Inflammatory macrophage (primary cell): ENCODE measurements at regions not wholly inside any gene's neighbourhood (a gene's known extent, or its start where the extent isn't known, plus 50 kb on each side); places are given as distances from the start of the nearest gene placed in this dataset.

Experiments
- DNase-seq, 2 donors: peaks; one replicate each; pipeline ENCODE4 v3.0.0-alpha.2; 2020 to 2022

DNA sequence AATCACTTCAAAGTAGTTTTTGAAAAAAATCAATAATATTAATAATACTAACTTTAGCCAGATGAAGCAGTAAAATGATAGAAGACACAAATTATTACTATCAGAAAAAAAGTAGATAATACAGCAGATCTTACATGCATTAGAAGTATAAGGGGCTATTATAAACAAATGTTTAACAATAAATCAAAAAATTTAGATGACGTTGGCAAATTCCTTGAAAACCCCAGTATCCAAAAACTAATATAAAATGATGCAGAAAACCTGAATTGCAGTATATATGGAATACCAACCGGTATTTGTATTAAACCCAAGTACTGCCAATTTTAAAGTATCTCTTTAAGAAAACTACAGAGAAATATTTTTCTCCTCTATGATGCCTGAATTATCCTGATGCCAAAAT, 573.3 kb upstream of the CTNND2 start:
- DNase-seq, result no peak

- no peak for DNase-seq
Measured at GRCh38 chr5:12467799-12468198, 563.6 kb upstream of the CTNND2 start.

GRCh38 chr5:12460493-12461261, 556.4 kb upstream of the CTNND2 start:
- DNase-seq, result no peak

- DNase-seq, result no peak
Measured at GRCh38 chr5:12459326-12459725, 555.1 kb upstream of the CTNND2 start.

GRCh38 chr5:12419075-12419474, 514.8 kb upstream of the CTNND2 start:
- no peak for DNase-seq

DNA sequence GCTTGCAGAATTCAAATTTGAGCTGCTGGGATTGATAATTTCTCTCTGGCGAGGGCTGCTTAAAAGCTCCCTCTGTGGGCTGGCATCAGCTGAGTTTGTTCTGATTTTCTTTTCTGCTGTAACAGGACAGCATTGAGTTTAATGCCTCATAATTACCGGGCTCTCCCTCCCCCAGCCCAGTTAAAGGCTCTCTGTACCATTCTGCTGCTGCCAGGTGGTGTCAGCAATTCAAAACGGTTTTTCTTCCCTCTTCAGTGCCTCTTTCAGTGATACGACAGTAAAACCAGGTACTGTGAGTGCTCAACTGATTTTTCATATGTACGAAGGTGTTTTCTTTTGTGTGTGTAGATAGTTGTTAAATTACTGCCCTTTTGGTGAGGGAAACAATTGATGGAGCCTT, 509.3 kb upstream of the CTNND2 start:
- no peak for DNase-seq

DNA sequence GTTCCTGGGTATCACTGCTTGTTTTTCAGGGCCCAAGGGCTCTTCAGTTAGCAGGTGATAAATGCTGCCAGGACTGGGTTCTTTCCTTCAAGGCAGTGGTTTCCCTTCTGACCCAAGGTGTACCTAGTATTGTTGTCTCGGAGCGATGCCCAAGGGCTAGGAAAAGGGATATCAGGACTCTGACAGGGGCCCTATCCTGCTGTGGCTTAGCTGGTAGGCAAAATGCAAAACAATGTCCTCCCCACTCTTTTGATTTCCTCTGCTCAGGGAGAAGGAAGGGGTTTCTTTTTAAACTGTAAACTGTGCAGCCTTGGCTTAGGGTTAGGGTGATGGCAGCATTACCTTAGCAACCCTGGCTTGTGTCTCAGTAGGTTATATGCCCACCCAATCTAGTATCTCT, 508.8 kb upstream of the CTNND2 start:
- no peak for DNase-seq

DNA sequence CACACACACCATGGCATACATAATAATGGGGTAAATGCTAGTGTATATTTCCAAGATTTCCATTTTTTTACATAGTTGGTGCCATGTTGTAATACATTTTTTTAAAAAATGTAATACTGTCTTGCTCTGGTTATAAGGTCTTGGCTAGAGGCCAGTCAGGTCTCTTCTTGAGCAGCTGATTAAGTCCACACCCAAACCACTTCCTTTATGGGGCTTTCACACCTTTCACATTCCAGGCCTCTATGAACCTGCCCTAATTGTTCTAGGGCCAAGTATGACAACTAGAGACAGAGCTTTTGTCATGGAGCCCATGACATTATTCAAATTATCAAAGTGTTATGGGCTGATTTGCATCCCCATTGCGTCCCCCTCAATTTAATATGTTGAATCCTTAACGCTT, 495.6 kb upstream of the CTNND2 start:
- no peak for DNase-seq

DNA sequence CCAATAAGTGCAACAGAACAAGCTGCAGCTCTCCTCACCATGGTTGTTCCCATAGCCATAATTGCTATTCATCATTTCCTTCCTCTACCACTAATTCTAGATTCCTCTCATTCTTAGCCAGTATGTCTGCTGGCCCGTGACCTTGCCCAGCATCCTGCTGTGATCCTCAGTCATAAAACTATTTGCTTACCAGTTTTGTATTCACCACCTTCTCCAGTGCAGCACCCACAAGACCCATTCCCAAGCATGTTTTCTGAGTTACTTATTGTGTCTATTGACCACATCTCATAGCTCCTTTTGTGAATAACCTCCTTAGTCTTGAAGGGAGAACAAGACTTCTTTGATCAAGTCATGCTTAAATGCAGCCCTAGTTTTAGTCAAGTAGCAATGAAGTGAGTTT, 488.0 kb upstream of the CTNND2 start:
- no peak for DNase-seq

- DNase-seq, result no peak
Measured at GRCh38 chr5:12385095-12385494, 480.8 kb upstream of the CTNND2 start.

DNA sequence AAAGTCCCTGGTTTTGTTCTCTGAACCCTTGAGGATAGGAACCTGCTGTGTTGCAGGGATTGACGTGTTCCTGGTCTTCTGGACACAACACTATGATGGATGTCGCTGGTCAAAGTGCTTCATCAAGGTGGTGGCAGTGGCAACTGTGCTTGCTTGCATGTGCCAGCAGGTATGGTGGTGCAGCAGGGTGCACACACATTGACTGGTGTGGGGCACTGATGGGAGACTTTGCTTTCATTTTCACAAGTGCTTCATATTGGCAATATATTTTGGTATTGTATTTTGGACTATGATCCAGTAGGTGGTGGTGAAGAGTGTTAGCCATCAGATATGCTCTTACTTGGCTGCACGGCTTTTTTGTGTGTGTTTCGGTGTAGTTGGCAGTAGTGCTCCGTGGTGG, 479.8 kb upstream of the CTNND2 start:
- no peak for DNase-seq

DNA sequence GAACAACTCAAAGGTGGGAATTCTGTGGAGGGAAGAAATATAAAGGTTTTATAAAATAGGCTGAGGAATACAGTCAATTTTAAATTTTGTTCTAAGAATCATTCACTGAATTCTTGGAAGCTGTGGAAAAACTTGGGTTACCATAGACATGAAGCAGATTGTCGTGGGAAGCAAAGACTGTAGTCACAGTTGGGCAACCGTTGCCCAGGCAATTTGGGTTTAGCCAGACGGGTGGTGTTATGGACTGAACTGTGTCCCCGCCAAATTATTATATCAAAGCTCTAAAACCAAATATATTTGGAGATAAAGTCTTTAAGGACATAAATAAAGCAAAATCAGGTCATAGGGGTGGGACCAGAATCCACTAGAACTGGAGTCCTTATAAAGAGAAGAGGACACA, 463.7 kb upstream of the CTNND2 start:
- no peak for DNase-seq

GRCh38 chr5:12360218-12360617, 456.0 kb upstream of the CTNND2 start:
- DNase-seq, result no peak

DNA sequence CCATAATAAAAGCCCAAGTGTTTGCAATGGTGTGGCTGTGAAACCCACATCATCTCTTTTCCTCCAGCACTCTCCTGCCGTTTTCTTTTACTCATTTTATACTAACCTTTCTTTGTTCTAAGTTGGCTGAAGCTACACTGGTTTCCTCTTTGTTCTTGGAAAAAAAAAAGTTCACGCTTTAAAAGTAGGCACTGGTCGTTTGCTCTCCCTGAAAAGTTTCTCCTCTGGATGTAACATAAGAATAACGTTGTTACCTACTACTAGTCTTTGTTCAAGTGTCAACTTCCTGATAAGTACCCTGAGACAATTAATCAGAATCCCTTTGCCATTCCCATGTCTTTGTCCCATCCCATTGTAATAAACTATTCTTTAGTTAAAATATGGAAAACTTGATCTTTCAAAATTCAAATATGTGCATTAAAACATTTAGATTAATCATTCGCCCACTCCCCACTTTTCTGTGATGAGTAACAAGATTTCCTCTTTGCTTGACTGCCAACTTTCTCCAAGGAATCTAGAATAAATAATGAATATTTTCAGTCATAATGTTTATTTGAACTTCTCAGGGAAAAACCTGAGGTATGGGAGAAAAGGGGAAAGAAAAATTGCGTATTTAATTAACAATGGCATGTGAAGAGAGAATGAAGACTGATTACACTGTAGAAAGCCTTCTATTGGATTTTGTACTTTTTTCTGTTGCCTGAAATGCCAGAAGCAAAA, 454.3 kb upstream of the CTNND2 start:
- no peak for DNase-seq

DNA sequence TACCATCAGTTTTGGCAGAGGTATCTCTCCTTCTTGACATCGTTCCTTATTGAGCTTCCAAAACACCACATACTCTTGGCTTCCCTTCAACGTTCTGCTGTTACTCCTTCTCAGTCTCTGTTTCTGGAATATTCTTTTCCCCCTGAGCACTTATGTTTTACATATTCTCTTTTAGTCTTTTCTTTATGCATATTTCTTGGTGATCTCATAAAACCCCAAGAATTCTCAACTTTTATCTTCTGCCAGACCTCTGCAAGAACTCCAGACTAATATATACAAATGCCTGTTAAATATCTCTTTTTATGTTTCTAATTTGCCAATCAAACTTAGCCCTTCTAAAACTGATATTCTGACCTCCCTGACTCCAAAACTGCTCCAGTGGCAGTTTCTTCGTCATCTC, 453.4 kb upstream of the CTNND2 start:
- DNase-seq, result no peak

DNA sequence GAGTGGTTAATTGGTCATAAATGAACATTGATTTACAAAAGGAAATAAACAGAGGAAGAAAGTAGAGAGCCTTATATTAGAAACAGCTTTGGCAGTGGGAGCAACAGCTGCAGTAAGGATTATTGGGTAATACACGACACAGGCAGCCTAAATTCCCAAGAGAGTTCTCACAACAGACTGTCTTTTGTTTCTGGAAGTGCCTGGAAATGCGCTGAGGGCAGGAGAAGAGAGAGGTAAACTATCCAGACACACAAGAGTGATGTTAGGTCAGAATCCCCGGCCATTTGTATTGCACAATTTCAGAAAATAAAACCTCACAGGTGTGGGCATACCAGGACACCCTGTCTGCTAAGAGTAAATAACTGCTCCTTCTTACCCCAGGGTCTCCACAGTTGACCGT, 450.4 kb upstream of the CTNND2 start:
- no peak for DNase-seq

GRCh38 chr5:12343558-12343957, 439.3 kb upstream of the CTNND2 start:
- no peak for DNase-seq

- no peak for DNase-seq
Measured at GRCh38 chr5:12335938-12336337, 431.7 kb upstream of the CTNND2 start.

GRCh38 chr5:12332480-12332879, 428.2 kb upstream of the CTNND2 start:
- DNase-seq, result no peak

GRCh38 chr5:12330993-12331588, 426.8 kb upstream of the CTNND2 start:
- DNase-seq, result no peak

DNA sequence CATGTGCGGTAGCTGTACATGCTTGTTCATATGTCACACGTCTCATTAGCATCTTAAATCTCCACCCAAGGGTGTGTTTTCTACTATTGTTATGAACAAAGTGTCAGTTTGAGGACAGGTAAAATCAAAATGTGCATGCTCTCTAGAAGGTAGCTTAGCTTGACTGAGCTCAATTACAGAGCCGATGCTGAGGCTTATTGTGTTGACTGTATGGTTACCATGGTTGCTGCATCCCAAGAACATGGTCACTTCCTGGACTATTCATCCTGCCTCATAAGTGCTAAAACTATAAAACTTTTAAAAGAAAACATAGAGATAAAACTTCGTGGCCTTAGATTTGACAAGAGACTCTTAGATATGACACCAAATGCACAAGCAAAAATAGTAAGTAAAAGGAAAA, 426.1 kb upstream of the CTNND2 start:
- DNase-seq, result no peak

- no peak for DNase-seq
Measured at GRCh38 chr5:12323637-12324229, 419.5 kb upstream of the CTNND2 start.

DNA sequence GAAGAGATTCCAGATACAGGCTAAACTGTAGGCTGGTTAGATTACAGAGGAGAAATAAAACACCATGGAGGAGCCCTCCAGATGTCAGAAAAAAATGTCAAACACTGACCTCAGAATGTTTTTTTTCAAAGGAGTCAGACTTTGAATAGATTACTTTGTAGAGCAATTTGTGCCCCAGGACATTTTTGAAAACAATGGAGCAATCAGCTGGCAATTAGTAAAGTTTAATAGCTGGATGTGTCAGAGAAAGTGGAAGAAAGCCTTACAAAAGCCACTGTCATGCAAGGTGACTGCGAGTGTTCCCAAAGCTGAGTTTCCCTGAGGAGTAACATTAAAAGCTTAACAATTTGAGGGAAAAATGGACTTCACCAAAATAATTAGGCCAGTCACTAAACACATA, 417.8 kb upstream of the CTNND2 start:
- no peak for DNase-seq

DNA sequence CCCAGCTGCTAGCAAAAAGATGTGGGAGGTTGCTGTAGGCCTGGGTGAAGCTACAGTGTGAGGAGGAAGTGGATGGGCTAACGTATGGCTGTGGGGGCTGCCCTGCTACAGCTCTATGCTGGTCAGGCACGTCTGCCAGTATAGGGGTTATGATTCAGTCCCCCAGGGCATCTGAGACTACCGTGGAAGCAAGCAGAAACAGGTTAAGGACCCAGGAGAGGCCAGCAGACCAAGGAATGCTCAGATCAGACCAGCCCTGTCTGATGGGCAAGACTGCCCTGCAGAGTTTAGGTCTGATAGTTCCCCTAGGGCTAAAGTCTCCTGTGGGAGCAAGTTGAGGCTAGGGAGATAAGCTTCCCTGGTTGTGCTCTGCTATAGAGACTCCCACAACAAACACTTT, 416.1 kb upstream of the CTNND2 start:
- DNase-seq, result no peak
